ENCODE measurements at regions not wholly inside any gene's neighbourhood (a gene's known extent, or its start where the extent isn't known, plus 50 kb on each side); places are given as distances from the start of the nearest gene placed in this dataset.

- DNase-seq (ENCODE audit: low read depth in 3 of 3, low spot score in 2 of 3) = no peak
Observed at GRCh38 chrX:5122181-5122678, 1106.4 kb downstream of the NLGN4X start.

GRCh38 chrX:5117816-5118215 lies 1110.9 kb downstream of the NLGN4X start:
- no peak for DNase-seq (ENCODE audit: low read depth in 3 of 3, low spot score in 2 of 3)

GRCh38 chrX:5113128-5113527 lies 1115.5 kb downstream of the NLGN4X start:
- no peak for DNase-seq (ENCODE audit: low read depth in 3 of 3, low spot score in 2 of 3)

GRCh38 chrX:5100004-5100403 lies 1128.7 kb downstream of the NLGN4X start:
- DNase-seq (ENCODE audit: low read depth in 3 of 3, low spot score in 2 of 3) = no peak

- no peak for DNase-seq (ENCODE audit: low read depth in 3 of 3, low spot score in 2 of 3)
Observed at GRCh38 chrX:5086388-5086787, 1142.3 kb downstream of the NLGN4X start.

GRCh38 chrX:5084279-5084678 lies 1144.4 kb downstream of the NLGN4X start:
- DNase-seq (ENCODE audit: low read depth in 3 of 3, low spot score in 2 of 3) = no peak

- DNase-seq (ENCODE audit: low read depth in 3 of 3, low spot score in 2 of 3) = no peak
Observed at GRCh38 chrX:5082705-5083104, 1146.0 kb downstream of the NLGN4X start.

GRCh38 chrX:5080791-5081190 lies 1147.9 kb downstream of the NLGN4X start:
- no peak for DNase-seq (ENCODE audit: low read depth in 3 of 3, low spot score in 2 of 3)

GRCh38 chrX:5068550-5068949 lies 1160.1 kb downstream of the NLGN4X start:
- no peak for DNase-seq (ENCODE audit: low read depth in 3 of 3, low spot score in 2 of 3)

GRCh38 chrX:5057786-5058185 lies 1170.9 kb downstream of the NLGN4X start:
- DNase-seq (ENCODE audit: low read depth in 3 of 3, low spot score in 2 of 3) = no peak

- no peak for DNase-seq (ENCODE audit: low read depth in 3 of 3, low spot score in 2 of 3)
Observed at GRCh38 chrX:5054852-5055251, 1173.8 kb downstream of the NLGN4X start.

- no peak for DNase-seq (ENCODE audit: low read depth in 3 of 3, low spot score in 2 of 3)
Observed at GRCh38 chrX:5051831-5052491, 1176.7 kb downstream of the NLGN4X start.

- DNase-seq (ENCODE audit: low read depth in 3 of 3, low spot score in 2 of 3) = no peak
Observed at GRCh38 chrX:5042563-5042962, 1186.1 kb downstream of the NLGN4X start.

- no peak for DNase-seq (ENCODE audit: low read depth in 3 of 3, low spot score in 2 of 3)
Observed at GRCh38 chrX:5031792-5032191, 1196.9 kb downstream of the NLGN4X start.

GRCh38 chrX:5015451-5015850 lies 1213.2 kb downstream of the NLGN4X start:
- no peak for DNase-seq (ENCODE audit: low read depth in 3 of 3, low spot score in 2 of 3)

GRCh38 chrX:4994855-4995254 lies 1233.8 kb downstream of the NLGN4X start:
- no peak for DNase-seq (ENCODE audit: low read depth in 3 of 3, low spot score in 2 of 3)

- no peak for DNase-seq (ENCODE audit: low read depth in 3 of 3, low spot score in 2 of 3)
Observed at GRCh38 chrX:4978613-4979012, 1250.1 kb downstream of the NLGN4X start.

- no peak for DNase-seq (ENCODE audit: low read depth in 3 of 3, low spot score in 2 of 3)
Observed at GRCh38 chrX:4971646-4972045, 1257.0 kb downstream of the NLGN4X start.

GRCh38 chrX:4964112-4964511 lies 1250.7 kb upstream of the PRKX start:
- no peak for DNase-seq (ENCODE audit: low read depth in 3 of 3, low spot score in 2 of 3)

- DNase-seq (ENCODE audit: low read depth in 3 of 3, low spot score in 2 of 3) = no peak
Observed at GRCh38 chrX:4963432-4963831, 1250.0 kb upstream of the PRKX start.

- no peak for DNase-seq (ENCODE audit: low read depth in 3 of 3, low spot score in 2 of 3)
Observed at GRCh38 chrX:4944767-4945166, 1231.3 kb upstream of the PRKX start.

- DNase-seq (ENCODE audit: low read depth in 3 of 3, low spot score in 2 of 3) = no peak
Observed at GRCh38 chrX:4936315-4936714, 1222.9 kb upstream of the PRKX start.

GRCh38 chrX:4935846-4936245 lies 1222.4 kb upstream of the PRKX start:
- no peak for DNase-seq (ENCODE audit: low read depth in 3 of 3, low spot score in 2 of 3)

All from right renal cortex interstitium (tissue), 3 donors.